ENCODE measurements at regions not wholly inside any gene's neighbourhood (a gene's known extent, or its start where the extent isn't known, plus 50 kb on each side); places are given as distances from the start of the nearest gene placed in this dataset.
A peak's percentile ranks its signal among the peaks of the same experiment; 100 is the strongest.
"Not testable (repeated sequence)": the region's sequence is repeated elsewhere in the genome, so short reads cannot be mapped to it uniquely, and the experiment has no call there.

GRCh38 chr13:27354379-27354778 is 70.0 kb upstream of the GTF3A start:
- DNase-seq (ENCODE audit: low spot score) (no peak), ATAC-seq (ENCODE audit: low FRiP score) (no peak)
- TF ChIP-seq CTCF (IDR thresholded peaks at IDR 0.05): no peak

GRCh38 chr13:27355894-27356293 is 68.5 kb upstream of the GTF3A start:
- DNase-seq (ENCODE audit: low spot score): no peak
- no peak for ATAC-seq (ENCODE audit: low FRiP score)
- no peak for TF ChIP-seq CTCF (IDR thresholded peaks at IDR 0.05)

- TF ChIP-seq CTCF (IDR thresholded peaks at IDR 0.05): no peak
- DNase-seq (ENCODE audit: low spot score): no peak
- ATAC-seq (ENCODE audit: low FRiP score): no peak
These were observed 66.0 kb upstream of the GTF3A start for GRCh38 chr13:27358420-27358819.

GRCh38 chr13:27359199-27359821 is 65.1 kb upstream of the GTF3A start:
- TF ChIP-seq CTCF (IDR thresholded peaks at IDR 0.05): peak in 1 of 3 donors; percentile 40
- no peak for DNase-seq (ENCODE audit: low spot score)
- ATAC-seq (ENCODE audit: low FRiP score): peak; percentile 68

GRCh38 chr13:27360562-27360961 is 63.9 kb upstream of the GTF3A start:
- ATAC-seq (ENCODE audit: low FRiP score): no peak
- no peak for TF ChIP-seq CTCF (IDR thresholded peaks at IDR 0.05)

GRCh38 chr13:27362064-27362751 is 62.2 kb upstream of the GTF3A start:
- peak in 1 of 3 donors; percentile 60 for TF ChIP-seq CTCF (IDR thresholded peaks at IDR 0.05)
- ATAC-seq (ENCODE audit: low FRiP score): peak; percentile 94
- DNase-seq (ENCODE audit: low spot score): peak; percentile 66

More at GRCh38 chr13:27360562-27360961, 63.9 kb upstream of the GTF3A start:
- no peak for DNase-seq (ENCODE audit: low spot score)

- not testable (repeated sequence) for DNase-seq (ENCODE audit: low spot score); ATAC-seq (ENCODE audit: low FRiP score)
These were observed 60.8 kb upstream of the GTF3A start for GRCh38 chr13:27363637-27364036.
